NCI-H510A treated with DMSO at 0.1 percent for 48 hours (cell line): ENCODE measurements at regions not wholly inside any gene's neighbourhood (a gene's known extent, or its start where the extent isn't known, plus 50 kb on each side); places are given as distances from the start of the nearest gene placed in this dataset.

Experiments used
- DNase-seq: peaks from one replicate; lab custom pipeline; 2025; lab: John Stamatoyannopoulos, UW

- DNase-seq, result no peak
These were observed 104.3 kb upstream of the LINC00305 start for GRCh38 chr18:64253222-64253621.

GRCh38 chr18:64248836-64249235, 99.9 kb upstream of the LINC00305 start:
- DNase-seq, result no peak

DNA sequence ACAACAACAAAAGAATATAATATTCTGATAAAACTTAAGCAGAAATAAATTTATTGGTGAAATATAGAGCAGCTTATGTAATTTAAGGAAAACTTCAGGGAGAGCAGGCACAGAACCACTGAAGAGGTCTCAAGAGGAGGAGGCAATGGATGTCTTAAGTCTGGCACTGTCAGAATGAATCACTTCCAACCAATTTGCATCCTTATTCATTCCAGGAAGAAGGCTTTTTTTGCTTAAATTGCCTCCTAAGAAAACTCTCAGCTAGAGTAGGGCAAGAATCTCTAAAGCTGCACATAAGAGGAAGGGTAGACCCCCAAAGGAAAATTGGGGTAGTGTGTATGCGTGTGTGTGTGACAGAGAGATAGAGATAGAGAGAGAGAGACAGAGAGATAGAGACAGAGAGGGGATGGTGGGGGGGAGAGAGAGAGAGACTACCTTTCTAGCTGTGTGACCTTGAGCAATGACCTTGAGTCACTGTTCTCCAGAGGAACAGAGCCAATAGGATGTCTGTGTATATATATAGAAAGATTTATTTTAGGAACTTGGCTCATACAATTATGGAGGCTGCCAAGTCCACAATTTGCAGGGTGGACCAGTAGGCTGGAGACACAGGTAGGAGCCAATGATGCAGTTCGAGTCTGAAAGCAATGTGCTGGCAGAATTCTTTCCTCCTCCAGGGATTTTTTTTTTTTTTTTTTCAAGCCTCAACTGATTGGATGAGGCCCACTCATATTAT, 96.4 kb upstream of the LINC00305 start:
- no peak for DNase-seq

- peak; percentile 19 for DNase-seq
These were observed 95.7 kb upstream of the LINC00305 start for GRCh38 chr18:64244571-64244970.

DNA sequence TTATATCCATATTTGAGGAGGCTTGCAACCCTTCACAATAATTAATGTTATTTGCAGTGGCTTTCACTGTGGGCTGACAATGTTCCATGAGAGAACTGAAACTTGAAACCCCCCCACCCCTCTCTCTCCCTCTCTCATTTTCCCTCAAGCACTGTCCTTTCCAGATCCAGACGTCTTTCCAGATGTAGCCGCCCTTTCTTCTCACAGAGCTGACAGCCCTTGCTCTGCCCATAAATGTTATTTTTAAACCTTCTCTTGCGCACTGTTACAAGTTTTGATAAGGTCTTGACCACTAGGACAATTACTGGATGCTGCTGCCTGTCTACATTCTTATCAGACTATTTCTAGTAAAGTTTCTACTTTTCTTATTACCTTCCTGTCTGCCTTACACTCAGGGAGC, 91.4 kb upstream of the LINC00305 start:
- no peak for DNase-seq

DNA sequence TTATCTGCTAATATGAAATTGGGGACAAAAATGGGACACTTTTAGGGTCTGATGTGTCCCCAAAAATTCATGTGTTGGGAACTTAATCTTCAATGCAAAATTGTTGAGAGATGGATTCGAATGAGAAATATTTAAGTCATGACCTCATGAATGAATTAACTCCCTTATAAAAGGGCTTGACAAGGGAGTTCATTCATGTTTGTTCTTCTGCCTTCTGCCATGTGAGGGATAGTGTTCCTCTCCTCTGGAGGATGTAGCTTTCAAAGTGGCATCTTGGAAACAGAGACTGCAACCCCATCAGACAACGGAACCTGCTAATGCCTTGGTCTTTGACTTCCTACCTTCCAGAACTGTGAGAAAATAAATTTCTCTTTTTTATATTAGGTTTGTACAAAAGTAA, 89.2 kb upstream of the LINC00305 start:
- no peak for DNase-seq

- DNase-seq, result no peak
These were observed 85.4 kb upstream of the LINC00305 start for GRCh38 chr18:64234321-64234720.

DNA sequence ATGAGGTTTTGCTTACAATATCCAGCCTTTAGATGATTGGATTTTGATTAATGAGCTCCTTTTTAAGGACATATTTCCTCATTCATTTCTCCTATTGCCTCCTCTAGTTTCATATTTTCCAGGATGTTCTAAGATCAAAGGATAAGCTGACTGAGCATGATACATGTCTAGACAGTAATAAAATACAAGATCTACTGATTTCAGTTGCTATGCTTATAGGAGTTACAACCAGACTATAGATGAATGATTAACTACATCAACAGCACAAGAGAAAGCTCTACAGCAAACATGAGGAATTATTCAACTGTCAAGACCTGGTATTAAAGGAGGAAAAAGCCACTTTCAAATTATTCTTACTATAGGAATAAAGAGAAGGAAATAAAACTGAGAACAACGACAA, 85.0 kb upstream of the LINC00305 start:
- DNase-seq, result no peak

GRCh38 chr18:64220941-64221340, 72.1 kb upstream of the LINC00305 start:
- no peak for DNase-seq

DNA sequence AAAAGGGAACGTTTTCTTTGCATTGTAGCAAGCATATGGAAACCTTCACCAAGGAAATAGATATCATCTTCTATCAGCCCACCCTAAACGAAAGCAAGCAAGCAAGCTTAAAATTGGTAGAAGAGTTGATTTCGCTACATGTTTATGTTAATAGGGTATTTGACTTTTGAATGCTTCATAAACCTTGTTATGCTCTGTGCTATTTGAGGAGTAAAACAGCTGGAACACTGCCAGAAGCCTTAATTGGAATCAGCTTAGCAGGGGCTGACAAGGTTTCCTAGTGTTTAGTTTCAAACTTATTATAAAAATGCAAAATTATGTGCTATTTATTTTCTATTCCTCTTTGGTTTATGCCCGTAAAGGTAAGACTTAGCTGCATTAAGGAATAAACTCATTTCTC, 70.6 kb upstream of the LINC00305 start:
- DNase-seq, result no peak

DNA sequence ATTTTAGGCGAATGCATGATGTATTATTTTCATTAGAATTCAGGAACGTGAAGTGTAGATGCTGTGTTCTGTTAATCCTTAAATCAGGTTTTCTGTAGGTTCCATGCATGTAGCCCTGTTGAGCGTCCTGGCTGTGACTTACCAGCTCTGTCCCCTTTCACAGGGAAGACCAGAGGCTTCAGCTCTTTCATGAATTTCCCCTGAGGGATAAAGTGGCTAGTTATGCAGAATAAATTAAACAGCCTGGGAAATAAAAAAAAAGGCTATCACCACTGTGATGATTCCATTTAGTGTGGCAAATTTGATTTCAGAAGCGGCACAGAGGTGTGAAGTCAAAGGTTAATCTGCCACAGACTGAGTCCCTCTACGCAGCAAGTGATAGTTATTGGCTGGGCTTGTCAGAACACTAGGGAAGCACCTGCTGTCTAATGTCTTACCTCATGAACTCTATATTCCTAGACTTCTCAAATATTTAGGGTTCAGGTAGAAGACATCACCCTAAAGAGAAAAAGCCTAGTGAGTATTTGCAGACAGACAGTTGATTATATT, 61.6 kb upstream of the LINC00305 start:
- no peak for DNase-seq

DNA sequence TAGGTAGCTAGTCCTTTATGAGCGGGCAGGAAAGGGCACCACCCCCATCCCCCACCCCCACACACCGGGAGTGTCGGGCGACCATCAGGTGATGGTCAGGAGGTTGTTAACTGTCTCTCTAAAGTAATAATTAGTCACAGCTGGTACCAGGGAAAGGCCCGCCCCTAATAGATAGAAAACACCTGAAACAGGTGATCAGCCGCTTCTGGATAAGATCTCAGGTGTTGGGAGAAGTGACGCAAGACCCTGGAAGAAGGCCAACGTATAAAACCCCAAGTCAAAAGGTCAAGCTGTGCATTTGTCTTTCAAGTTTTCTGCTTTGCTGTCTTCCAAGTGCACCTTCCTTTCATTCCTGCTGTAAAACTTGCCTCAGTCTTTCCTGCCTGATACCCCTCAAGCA, 59.6 kb upstream of the LINC00305 start:
- DNase-seq, result peak; percentile 38

- no peak for DNase-seq
These were observed 58.9 kb upstream of the LINC00305 start for GRCh38 chr18:64207820-64208219.

DNA sequence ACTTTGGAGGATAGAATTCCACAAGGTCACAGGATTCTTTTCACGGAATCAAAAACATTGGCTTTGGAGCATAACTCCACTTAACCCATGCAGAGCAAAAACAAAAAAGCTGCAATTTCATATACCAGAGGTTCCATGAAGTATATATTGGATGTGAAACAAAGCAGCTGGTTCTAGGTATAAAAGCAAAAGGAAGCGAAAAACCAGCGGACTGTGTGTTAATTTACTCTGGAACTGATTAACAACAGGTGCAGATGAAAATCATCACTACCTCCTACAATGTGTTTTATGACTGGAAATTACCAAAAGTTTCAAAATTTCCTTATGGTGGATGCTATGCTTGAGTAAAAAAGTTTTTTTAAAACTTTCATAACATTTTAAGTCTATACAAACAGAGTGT, 54.4 kb upstream of the LINC00305 start:
- DNase-seq, result no peak

- DNase-seq, result no peak
These were observed 54.0 kb upstream of the LINC00305 start for GRCh38 chr18:64202863-64203262.

- no peak for DNase-seq
These were observed 53.4 kb upstream of the LINC00305 start for GRCh38 chr18:64202210-64202836.

DNA sequence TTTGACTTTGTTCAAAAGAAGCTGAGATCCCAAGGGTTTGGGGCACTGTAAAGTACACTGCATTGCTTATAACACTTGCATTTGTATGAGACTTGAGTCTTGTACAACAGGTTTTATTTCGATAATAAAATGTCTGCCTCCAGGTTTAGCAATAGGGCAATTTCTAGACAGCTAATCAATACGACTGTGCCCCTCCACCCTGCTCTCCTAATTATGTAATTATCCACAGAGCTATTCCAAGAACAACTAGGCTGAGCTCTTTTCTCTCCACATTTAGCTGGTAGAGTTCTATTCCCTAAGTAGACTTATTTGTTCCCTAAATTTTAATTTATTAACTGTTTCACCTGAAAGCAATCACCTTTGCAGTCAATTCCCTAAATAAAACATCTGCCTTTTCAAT, 52.9 kb upstream of the LINC00305 start:
- no peak for DNase-seq

GRCh38 chr18:64199581-64199980, 50.7 kb upstream of the LINC00305 start:
- DNase-seq, result no peak
